ES-I3 (cell line): ENCODE measurements at regions not wholly inside any gene's neighbourhood (a gene's known extent, or its start where the extent isn't known, plus 50 kb on each side); places are given as distances from the start of the nearest gene placed in this dataset.

Experiments
- H3K36me3 ChIP-seq: 2 replicates; pipeline ENCODE4 v1.6.1; 2013; ENCODE audit warnings: mild to moderate bottlenecking, low read length, control low read depth, moderate library complexity; ENCODE audit not compliant: insufficient read depth
- H3K4me1 ChIP-seq: 2 replicates; pipeline ENCODE4 v1.6.1; 2013; ENCODE audit warnings: mild to moderate bottlenecking, control low read depth, low read length; ENCODE audit not compliant: insufficient read depth
- H3K9ac ChIP-seq: 2 replicates; pipeline ENCODE4 v1.6.1; 2013; ENCODE audit warnings: low read depth, mild to moderate bottlenecking, low read length, moderate library complexity
- H3K9me3 ChIP-seq: 2 replicates; pipeline ENCODE4 v1.6.1; 2013; ENCODE audit warnings: mild to moderate bottlenecking, low read length, moderate library complexity; ENCODE audit not compliant: control insufficient read depth, insufficient read depth

GRCh38 chr2:156803243-156803642 is 367.1 kb downstream of the GPD2 start:
- no peak overlapping the region for H3K9ac ChIP-seq
- H3K4me1 ChIP-seq, result peaks cover 38% of the 10 kb centered on the region
- no peaks in the 10 kb centered on the region; the same call in 1 of the 2 replicates for H3K9me3 ChIP-seq
- no peaks in the 10 kb centered on the region for H3K36me3 ChIP-seq

GRCh38 chr2:156803967-156804366 is 367.8 kb downstream of the GPD2 start:
- Histone ChIP-seq H3K9me3 (no peaks in the 10 kb centered on the region; the same call in 1 of the 2 replicates), H3K4me1 (peaks cover 38% of the 10 kb centered on the region), H3K36me3 (no peaks in the 10 kb centered on the region), H3K9ac (no peak overlapping the region)

- Histone ChIP-seq H3K36me3 (no peaks in the 10 kb centered on the region), H3K9ac (no peak overlapping the region), H3K9me3 (no peaks in the 10 kb centered on the region; the same call in 1 of the 2 replicates), H3K4me1 (no peaks in the 10 kb centered on the region)
These were observed 373.9 kb downstream of the GPD2 start for GRCh38 chr2:156810094-156810493.

GRCh38 chr2:156812496-156812895 is 376.3 kb downstream of the GPD2 start:
- Histone ChIP-seq H3K4me1 (no peaks in the 10 kb centered on the region), H3K36me3 (no peaks in the 10 kb centered on the region), H3K9me3 (no peaks in the 10 kb centered on the region), H3K9ac (no peak overlapping the region)

GRCh38 chr2:156817430-156817829 is 381.3 kb downstream of the GPD2 start:
- H3K4me1 ChIP-seq, result no peaks in the 10 kb centered on the region; the same call in 1 of the 2 replicates
- no peaks in the 10 kb centered on the region; the same call in 1 of the 2 replicates for H3K36me3 ChIP-seq
- H3K9ac ChIP-seq, result no peak overlapping the region
- no peaks in the 10 kb centered on the region for H3K9me3 ChIP-seq

GRCh38 chr2:156818221-156818620 is 382.0 kb downstream of the GPD2 start:
- H3K9ac ChIP-seq, result no peak overlapping the region
- no peaks in the 10 kb centered on the region; the same call in 1 of the 2 replicates for H3K36me3 ChIP-seq
- H3K9me3 ChIP-seq, result no peaks in the 10 kb centered on the region
- no peaks in the 10 kb centered on the region; the same call in 1 of the 2 replicates for H3K4me1 ChIP-seq

GRCh38 chr2:156818944-156819343 is 382.8 kb downstream of the GPD2 start:
- H3K9me3 ChIP-seq, result no peaks in the 10 kb centered on the region
- no peaks in the 10 kb centered on the region; the same call in 1 of the 2 replicates for H3K4me1 ChIP-seq
- no peak overlapping the region for H3K9ac ChIP-seq
- H3K36me3 ChIP-seq, result no peaks in the 10 kb centered on the region; the same call in 1 of the 2 replicates

- Histone ChIP-seq H3K36me3 (no peaks in the 10 kb centered on the region; the same call in 1 of the 2 replicates), H3K9ac (no peak overlapping the region), H3K4me1 (no peaks in the 10 kb centered on the region), H3K9me3 (no peaks in the 10 kb centered on the region)
These were observed 390.3 kb downstream of the GPD2 start for GRCh38 chr2:156826341-156826933.

GRCh38 chr2:156834431-156834830 is 398.3 kb downstream of the GPD2 start:
- H3K4me1 ChIP-seq, result no peaks in the 10 kb centered on the region
- no peaks in the 10 kb centered on the region for H3K9me3 ChIP-seq
- no peak overlapping the region for H3K9ac ChIP-seq
- no peaks in the 10 kb centered on the region for H3K36me3 ChIP-seq

- Histone ChIP-seq H3K9me3 (no peaks in the 10 kb centered on the region), H3K36me3 (no peaks in the 10 kb centered on the region), H3K4me1 (no peaks in the 10 kb centered on the region), H3K9ac (no peak overlapping the region)
These were observed 401.6 kb downstream of the GPD2 start for GRCh38 chr2:156837635-156838370.

GRCh38 chr2:156841321-156841720 is 405.1 kb downstream of the GPD2 start:
- no peak overlapping the region for H3K9ac ChIP-seq

GRCh38 chr2:156845806-156846558 is 409.8 kb downstream of the GPD2 start:
- Histone ChIP-seq H3K9ac (no peak overlapping the region), H3K9me3 (no peaks in the 10 kb centered on the region), H3K36me3 (no peaks in the 10 kb centered on the region), H3K4me1 (peaks cover 5% of the 10 kb centered on the region; the same call in 1 of the 2 replicates)

More at GRCh38 chr2:156841321-156841720, 405.1 kb downstream of the GPD2 start:
- Histone ChIP-seq H3K36me3 (no peaks in the 10 kb centered on the region), H3K9me3 (no peaks in the 10 kb centered on the region), H3K4me1 (peaks cover 5% of the 10 kb centered on the region; the same call in 1 of the 2 replicates)

- no peaks in the 10 kb centered on the region for H3K4me1 ChIP-seq
These were observed 405.3 kb upstream of the GALNT5 start for GRCh38 chr2:156852210-156852609.

GRCh38 chr2:156852681-156853080 is 404.8 kb upstream of the GALNT5 start:
- H3K9ac ChIP-seq, result no peak overlapping the region
- H3K4me1 ChIP-seq, result no peaks in the 10 kb centered on the region
- no peaks in the 10 kb centered on the region for H3K36me3 ChIP-seq
- H3K9me3 ChIP-seq, result no peaks in the 10 kb centered on the region

More at GRCh38 chr2:156852210-156852609, 405.3 kb upstream of the GALNT5 start:
- Histone ChIP-seq H3K36me3 (no peaks in the 10 kb centered on the region), H3K9me3 (no peaks in the 10 kb centered on the region), H3K9ac (no peak overlapping the region)
